ENCODE measurements at regions not wholly inside any gene's neighbourhood (a gene's known extent, or its start where the extent isn't known, plus 50 kb on each side); places are given as distances from the start of the nearest gene placed in this dataset.

GRCh38 chr15:70525551-70525950 lies 237.8 kb downstream of the UACA start:
- TF ChIP-seq CTCF (IDR thresholded peaks at IDR 0.05) = no peak
- TF ChIP-seq POLR2A (IDR thresholded peaks at IDR 0.05) = no peak
